WI38 (cell line): ENCODE measurements at regions not wholly inside any gene's neighbourhood (a gene's known extent, or its start where the extent isn't known, plus 50 kb on each side); places are given as distances from the start of the nearest gene placed in this dataset.

Experiments used
- H3K4me3 ChIP-seq: 2 replicates; pipeline ENCODE4 v1.5.1; 2011; ENCODE audit warnings: low read depth, mild to moderate bottlenecking, control low read depth, low read length
- CTCF ChIP-seq: IDR thresholded peaks from 2 replicates; pipeline ENCODE4 v1.5.1; 2012; ENCODE audit warnings: low read depth, mild to moderate bottlenecking, control low read depth, low read length

DNA sequence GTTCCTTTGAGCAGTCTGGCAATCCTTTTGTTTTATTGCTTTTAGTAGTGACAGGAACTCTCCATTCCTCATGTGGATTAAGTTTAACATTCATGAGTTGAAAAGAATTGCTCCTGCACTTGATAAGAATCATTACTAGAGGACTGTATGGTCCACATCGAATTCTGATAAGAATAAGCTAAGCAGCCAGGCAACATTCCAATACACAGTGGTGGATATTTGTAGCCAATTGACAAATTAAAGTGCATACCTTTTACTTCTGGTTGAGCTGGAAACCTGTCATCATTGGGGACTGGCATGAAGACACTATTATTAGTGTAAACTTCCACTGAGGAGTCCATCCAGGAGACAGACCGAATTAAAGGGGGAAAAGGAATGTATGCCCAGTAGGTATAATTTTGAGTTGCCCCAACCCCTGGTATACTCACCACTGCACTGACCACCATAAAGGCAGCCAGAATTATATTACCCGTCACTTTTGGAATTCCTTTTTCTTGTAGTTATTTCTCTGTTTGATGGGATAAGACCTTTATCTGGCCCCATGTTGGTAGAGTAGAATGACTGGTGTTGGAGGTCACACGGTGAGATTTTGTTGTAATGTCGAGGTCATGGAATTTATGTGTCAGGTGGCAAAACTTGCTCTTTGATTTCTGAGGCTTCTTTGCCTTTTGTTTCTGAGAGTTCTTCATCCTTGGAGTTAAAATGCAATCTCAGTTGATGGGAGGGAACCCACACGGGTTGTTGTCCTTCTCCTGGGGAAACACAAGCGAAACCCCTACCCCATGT is 72.1 kb upstream of the ARL4D start:
- no peak for TF ChIP-seq CTCF
- no peak overlapping the region for H3K4me3 ChIP-seq

- no peak for TF ChIP-seq CTCF
- H3K4me3 ChIP-seq, result no peak overlapping the region
Measured at GRCh38 chr17:43324205-43324893, 74.4 kb upstream of the ARL4D start.

DNA sequence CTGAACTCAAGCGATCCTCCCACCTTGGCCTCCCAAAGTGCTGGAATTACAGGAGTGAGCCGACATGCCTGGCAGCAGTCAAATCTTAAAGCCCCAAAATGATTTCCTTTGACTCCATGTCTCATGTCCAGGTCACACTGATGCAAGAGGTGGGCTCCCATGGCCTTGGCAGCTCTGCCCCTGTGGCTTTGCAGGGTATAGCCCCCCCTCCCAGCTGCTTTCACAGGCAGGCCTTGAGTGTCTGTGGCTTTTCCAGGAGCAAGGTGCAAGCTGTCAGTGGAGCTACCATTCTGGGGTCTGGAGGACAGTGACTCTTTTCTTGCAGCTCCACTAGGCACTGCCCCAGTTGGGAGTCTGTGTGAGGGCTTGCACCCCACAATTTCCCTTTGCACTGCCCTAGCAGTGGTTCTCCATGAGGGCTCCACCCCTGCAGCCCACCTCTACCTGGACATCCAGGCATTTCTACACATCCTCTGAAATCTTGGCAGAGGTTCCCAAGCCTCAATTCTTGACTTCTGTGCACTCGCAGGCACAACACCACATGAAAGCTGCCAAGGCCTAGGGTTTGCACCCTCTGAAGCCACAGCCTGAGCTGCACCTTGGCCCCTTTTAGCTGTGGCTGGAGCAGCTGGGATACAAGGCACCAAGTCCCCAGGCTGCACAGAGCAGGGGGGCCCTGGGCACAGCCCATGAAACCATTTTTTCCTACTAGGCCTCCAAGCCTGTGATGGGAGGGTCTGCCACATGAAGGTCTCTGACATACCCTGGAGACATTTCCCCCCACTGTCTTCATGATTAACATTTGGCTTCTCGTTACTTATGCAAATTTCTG is 79.3 kb upstream of the ARL4D start:
- no peak for TF ChIP-seq CTCF
- no peak overlapping the region for H3K4me3 ChIP-seq

GRCh38 chr17:43316522-43317142 is 82.2 kb upstream of the ARL4D start:
- no peak for TF ChIP-seq CTCF
- no peak overlapping the region for H3K4me3 ChIP-seq

DNA sequence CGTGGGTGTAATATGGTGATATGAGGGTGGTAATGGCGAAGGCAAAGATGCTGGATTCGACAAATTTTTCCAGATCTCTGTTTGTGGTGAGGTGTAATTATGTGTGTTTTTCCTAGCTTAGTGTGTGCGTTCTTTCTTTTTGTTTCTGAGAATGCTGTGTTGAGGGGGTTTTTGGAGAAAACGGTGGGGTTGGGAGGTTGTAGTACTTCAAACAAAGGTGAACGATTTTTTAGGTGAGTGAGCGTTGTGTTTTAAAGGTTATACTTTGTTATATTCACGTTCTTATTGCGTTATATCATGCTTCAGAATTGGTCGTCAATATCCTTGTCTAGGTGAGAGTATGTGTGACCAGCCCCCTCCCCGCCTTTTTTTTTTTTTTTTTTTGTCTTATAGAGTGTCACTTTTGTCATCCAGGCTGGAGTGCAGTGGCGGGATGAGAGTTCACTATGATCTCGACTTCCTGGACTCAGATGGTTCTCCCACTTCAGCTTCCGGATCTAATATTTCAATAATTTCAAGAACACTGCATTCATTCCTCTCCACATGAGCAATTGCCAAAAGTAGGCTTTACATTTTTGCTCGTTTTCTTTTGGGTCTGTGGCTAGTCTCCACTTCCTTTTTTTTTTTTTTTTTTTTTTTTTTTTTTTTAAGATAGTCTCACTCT is 82.2 kb upstream of the RNU2-1 start:
- no peak for TF ChIP-seq CTCF
- no peak overlapping the region for H3K4me3 ChIP-seq

- H3K4me3 ChIP-seq, result no peak overlapping the region
- TF ChIP-seq CTCF, result no peak
Measured at GRCh38 chr17:43315369-43315768, 81.6 kb upstream of the RNU2-1 start.
